Activated CD4-positive, alpha-beta T cell treated with anti-CD3 and anti-CD28 coated beads for 4 hours (primary cell): ENCODE measurements at regions not wholly inside any gene's neighbourhood (a gene's known extent, or its start where the extent isn't known, plus 50 kb on each side); places are given as distances from the start of the nearest gene placed in this dataset.
"Not testable (repeated sequence)": the region's sequence is repeated elsewhere in the genome, so short reads cannot be mapped to it uniquely, and the experiment has no call there.

Source experiments
- DNase-seq, 2 donors: peaks; one replicate each; pipeline ENCODE4 v3.0.0-alpha.2; 2020

- no peak for DNase-seq
Observed at GRCh38 chr4:163697121-163697520, 202.6 kb downstream of the TMA16 start.

GRCh38 chr4:163700383-163700782 lies 205.9 kb downstream of the TMA16 start:
- not testable (repeated sequence) for DNase-seq

- DNase-seq = no peak
Observed at GRCh38 chr4:163701916-163702315, 207.4 kb downstream of the TMA16 start.

- DNase-seq = no peak
Observed at GRCh38 chr4:163702736-163703135, 208.2 kb downstream of the TMA16 start.

GRCh38 chr4:163703251-163703650 lies 208.8 kb downstream of the TMA16 start:
- no peak for DNase-seq

GRCh38 chr4:163707873-163708272 lies 213.4 kb downstream of the TMA16 start:
- no peak for DNase-seq

GRCh38 chr4:163709601-163710000 lies 215.1 kb downstream of the TMA16 start:
- DNase-seq = no peak

GRCh38 chr4:163710158-163710557 lies 215.7 kb downstream of the TMA16 start:
- DNase-seq = no peak

- not testable (repeated sequence) for DNase-seq
Observed at GRCh38 chr4:163724495-163724894, 230.0 kb downstream of the TMA16 start.

- DNase-seq = no peak
Observed at GRCh38 chr4:163726641-163727040, 232.2 kb downstream of the TMA16 start.

GRCh38 chr4:163731071-163731470 lies 236.6 kb downstream of the TMA16 start:
- no peak for DNase-seq

GRCh38 chr4:163732473-163732872 lies 238.0 kb downstream of the TMA16 start:
- no peak for DNase-seq

- DNase-seq = no peak
Observed at GRCh38 chr4:163736876-163737275, 242.4 kb downstream of the TMA16 start.

- not testable (repeated sequence) for DNase-seq
Observed at GRCh38 chr4:163737846-163738245, 243.4 kb downstream of the TMA16 start.

- DNase-seq = no peak
Observed at GRCh38 chr4:163738521-163738920, 244.0 kb downstream of the TMA16 start.

- DNase-seq = no peak
Observed at GRCh38 chr4:163744861-163745260, 250.4 kb downstream of the TMA16 start.

- DNase-seq = no peak
Observed at GRCh38 chr4:163747293-163747692, 252.8 kb downstream of the TMA16 start.

GRCh38 chr4:163747886-163748285 lies 253.4 kb downstream of the TMA16 start:
- no peak for DNase-seq

GRCh38 chr4:163748449-163748848 lies 254.0 kb downstream of the TMA16 start:
- no peak for DNase-seq

- DNase-seq = no peak
Observed at GRCh38 chr4:163755013-163755412, 260.5 kb downstream of the TMA16 start.

GRCh38 chr4:163757219-163757618 lies 262.7 kb downstream of the TMA16 start:
- DNase-seq = no peak

- no peak for DNase-seq
Observed at GRCh38 chr4:163758032-163758431, 263.5 kb downstream of the TMA16 start.

- DNase-seq = no peak
Observed at GRCh38 chr4:163762741-163763140, 268.3 kb downstream of the TMA16 start.

GRCh38 chr4:163764569-163764968 lies 270.1 kb downstream of the TMA16 start:
- DNase-seq = no peak

- no peak for DNase-seq
Observed at GRCh38 chr4:163768014-163768413, 273.5 kb downstream of the TMA16 start.

- no peak for DNase-seq
Observed at GRCh38 chr4:163772238-163772637, 277.7 kb downstream of the TMA16 start.
